Endodermal cell (in vitro differentiated cells): ENCODE measurements at regions not wholly inside any gene's neighbourhood (a gene's known extent, or its start where the extent isn't known, plus 50 kb on each side); places are given as distances from the start of the nearest gene placed in this dataset.

Source experiments
- DNase-seq: peaks from one replicate; pipeline ENCODE4 v3.0.0-alpha.2; 2017
- H3K27ac ChIP-seq: 2 replicates; pipeline ENCODE4 v1.5.1; 2013; ENCODE audit warnings: mild to moderate bottlenecking, low read depth, low read length, moderate library complexity
- H3K27me3 ChIP-seq: 2 replicates; pipeline ENCODE4 v1.6.1; 2013; ENCODE audit warnings: mild to moderate bottlenecking, low read length, moderate library complexity; ENCODE audit not compliant: insufficient read depth, control insufficient read depth, poor library complexity, severe bottlenecking
- H3K36me3 ChIP-seq: 2 replicates; pipeline ENCODE4 v1.7.0; 2013; ENCODE audit warnings: mild to moderate bottlenecking, low read length, moderate library complexity; ENCODE audit not compliant: control insufficient read depth, insufficient read depth
- H3K4me1 ChIP-seq: one replicate; pipeline ENCODE4 v1.7.0; 2013; ENCODE audit warnings: low read length; ENCODE audit not compliant: control insufficient read depth, insufficient read depth
- H3K4me3 ChIP-seq: 2 replicates; pipeline ENCODE4 v1.5.1; 2013; ENCODE audit warnings: mild to moderate bottlenecking, low read length, moderate library complexity
- H3K9ac ChIP-seq: 2 replicates; pipeline ENCODE4 v1.6.1; 2013; ENCODE audit warnings: mild to moderate bottlenecking, low read length, moderate library complexity; ENCODE audit not compliant: poor library complexity, severe bottlenecking; ENCODE audit errors: extremely low read depth
- H3K9me3 ChIP-seq: 2 replicates; pipeline ENCODE4 v1.6.1; 2013; ENCODE audit warnings: mild to moderate bottlenecking, low read length, moderate library complexity; ENCODE audit not compliant: control insufficient read depth
- H3K27ac Mint-ChIP-seq: 2 replicates; pipeline ENCODE4 v1.8.0; 2020; ENCODE audit warnings: mixed read lengths
- H3K27me3 Mint-ChIP-seq: 2 replicates; pipeline ENCODE4 v1.8.0; 2021; ENCODE audit warnings: mild to moderate bottlenecking, mixed read lengths; ENCODE audit not compliant: insufficient read depth
- H3K36me3 Mint-ChIP-seq: 2 replicates; pipeline ENCODE4 v1.8.0; 2020; ENCODE audit warnings: low read depth, mixed read lengths
- H3K4me1 Mint-ChIP-seq: 2 replicates; pipeline ENCODE4 v1.8.0; 2020; ENCODE audit warnings: mixed read lengths
- H3K4me3 Mint-ChIP-seq: 2 replicates; pipeline ENCODE4 v1.8.0; 2020; ENCODE audit warnings: mild to moderate bottlenecking, moderate library complexity, mixed read lengths
- H3K9me3 Mint-ChIP-seq: 2 replicates; pipeline ENCODE4 v1.8.0; 2020; ENCODE audit warnings: mild to moderate bottlenecking, mixed read lengths
- WGBS, 2 experiments: methylation state at CpG; one replicate each; pipeline versions ENCODE4 v1.1.5 to v1.1.7; 2013; ENCODE audit warnings: missing lambda C conversion rate in 2 of 2, mixed read lengths in 1 of 2; ENCODE audit not compliant: insufficient coverage in 1 of 2, insufficient read length in 1 of 2; 5-methylcytosine and 5-hydroxymethylcytosine counted together
- TF ChIP-seq, protein P1 (sequence below): fragments of 200-600 bp; sonication (generic); conservative IDR thresholded peaks from 2 replicates; pipeline ENCODE4 v1.5.0; 2021; ENCODE audit warnings: antibody characterized with exemption, mild to moderate bottlenecking

GRCh38 chr3:21839176-21839575, 88.2 kb upstream of the ZNF385D start:
- WGBS, 2 experiments: 92 to 100% methylated on average over 1 of the region's 1 CpG
- no peaks in the 10 kb centered on the region for H3K36me3 Mint-ChIP-seq
- peaks cover 5% of the 10 kb centered on the region for H3K4me1 ChIP-seq
- no peaks in the 10 kb centered on the region for H3K9me3 ChIP-seq
- H3K4me1 Mint-ChIP-seq: peaks cover 5% of the 10 kb centered on the region
- no peak overlapping the region for H3K9ac ChIP-seq
- H3K36me3 ChIP-seq: no peaks in the 10 kb centered on the region
- TF ChIP-seq, protein P1, sequence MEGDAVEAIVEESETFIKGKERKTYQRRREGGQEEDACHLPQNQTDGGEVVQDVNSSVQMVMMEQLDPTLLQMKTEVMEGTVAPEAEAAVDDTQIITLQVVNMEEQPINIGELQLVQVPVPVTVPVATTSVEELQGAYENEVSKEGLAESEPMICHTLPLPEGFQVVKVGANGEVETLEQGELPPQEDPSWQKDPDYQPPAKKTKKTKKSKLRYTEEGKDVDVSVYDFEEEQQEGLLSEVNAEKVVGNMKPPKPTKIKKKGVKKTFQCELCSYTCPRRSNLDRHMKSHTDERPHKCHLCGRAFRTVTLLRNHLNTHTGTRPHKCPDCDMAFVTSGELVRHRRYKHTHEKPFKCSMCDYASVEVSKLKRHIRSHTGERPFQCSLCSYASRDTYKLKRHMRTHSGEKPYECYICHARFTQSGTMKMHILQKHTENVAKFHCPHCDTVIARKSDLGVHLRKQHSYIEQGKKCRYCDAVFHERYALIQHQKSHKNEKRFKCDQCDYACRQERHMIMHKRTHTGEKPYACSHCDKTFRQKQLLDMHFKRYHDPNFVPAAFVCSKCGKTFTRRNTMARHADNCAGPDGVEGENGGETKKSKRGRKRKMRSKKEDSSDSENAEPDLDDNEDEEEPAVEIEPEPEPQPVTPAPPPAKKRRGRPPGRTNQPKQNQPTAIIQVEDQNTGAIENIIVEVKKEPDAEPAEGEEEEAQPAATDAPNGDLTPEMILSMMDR: no peak
- no peak overlapping the region for H3K4me3 Mint-ChIP-seq
- no peak overlapping the region for H3K27ac ChIP-seq
- no peaks in the 10 kb centered on the region for H3K9me3 Mint-ChIP-seq
- H3K27me3 ChIP-seq: no peaks in the 10 kb centered on the region
- H3K4me3 ChIP-seq: no peak overlapping the region
- no peak overlapping the region for H3K27ac Mint-ChIP-seq
- peaks cover 2% of the 10 kb centered on the region for H3K27me3 Mint-ChIP-seq
- no peak for DNase-seq

DNA sequence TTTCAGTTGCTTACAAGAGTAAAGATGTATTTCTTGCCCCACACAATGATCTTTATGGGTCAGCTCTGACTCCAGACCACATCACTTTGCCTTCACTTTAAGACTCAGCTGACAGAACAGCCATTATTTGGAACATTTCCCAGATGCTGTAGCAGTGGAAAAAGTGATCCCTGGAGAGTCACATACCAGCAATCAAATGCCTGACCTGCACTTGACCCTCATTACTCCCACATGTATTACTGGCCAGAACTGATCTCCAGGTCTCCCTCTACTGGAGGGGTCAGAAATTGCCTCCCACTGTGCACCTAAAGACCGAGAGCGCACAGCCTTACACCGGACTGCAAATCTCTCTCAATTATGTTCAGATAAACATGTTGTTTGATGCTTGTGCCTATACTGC, 88.6 kb upstream of the ZNF385D start:
- Mint-ChIP-seq H3K4me3 (no peak overlapping the region), H3K9me3 (no peaks in the 10 kb centered on the region), H3K36me3 (no peaks in the 10 kb centered on the region), H3K27me3 (peaks cover under 1% of the 10 kb centered on the region), H3K27ac (no peak overlapping the region), H3K4me1 (peaks cover 5% of the 10 kb centered on the region)
- H3K4me1 ChIP-seq: peaks cover 5% of the 10 kb centered on the region
- TF ChIP-seq, protein P1: peak; percentile 60
- H3K27me3 ChIP-seq: no peaks in the 10 kb centered on the region
- H3K9me3 ChIP-seq: no peaks in the 10 kb centered on the region
- H3K9ac ChIP-seq: no peak overlapping the region
- no peaks in the 10 kb centered on the region for H3K36me3 ChIP-seq
- no peak overlapping the region for H3K4me3 ChIP-seq
- WGBS, 2 experiments: 98% methylated on average over 3 of the region's 3 CpGs; no CpG with 5 or more reads in 1 of the 2 experiments
- no peak for DNase-seq
- no peak overlapping the region for H3K27ac ChIP-seq

DNA sequence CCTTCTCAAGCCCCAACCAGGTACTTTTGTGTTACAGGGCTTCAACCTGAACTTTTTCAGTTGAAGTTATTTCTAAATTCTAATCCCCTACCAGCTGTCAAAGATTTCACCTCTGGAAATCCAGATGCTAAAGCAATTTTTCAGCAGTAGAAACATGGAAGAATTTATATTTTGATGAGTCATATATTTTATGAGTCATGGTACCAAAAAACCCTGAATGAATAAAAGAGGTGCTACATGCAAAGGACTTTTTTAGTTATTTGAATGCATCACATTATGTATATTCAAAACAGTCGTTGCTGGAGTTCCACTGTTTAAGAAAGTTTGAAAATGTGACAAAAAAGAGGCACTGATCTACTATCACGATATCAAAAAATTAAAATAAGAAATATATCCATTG, 96.0 kb upstream of the ZNF385D start:
- Histone ChIP-seq H3K9ac (no peak overlapping the region), H3K4me3 (no peak overlapping the region)

More for the DNA sequence above, 96.0 kb upstream of the ZNF385D start:
- Mint-ChIP-seq H3K27me3 (no peaks in the 10 kb centered on the region), H3K4me1 (peaks cover 7% of the 10 kb centered on the region), H3K27ac (no peak overlapping the region), H3K36me3 (no peaks in the 10 kb centered on the region), H3K4me3 (no peak overlapping the region), H3K9me3 (no peaks in the 10 kb centered on the region)
- H3K36me3 ChIP-seq: no peaks in the 10 kb centered on the region
- TF ChIP-seq, protein P1: no peak
- DNase-seq: no peak
- WGBS, 2 experiments: 88% methylated on average over 1 of the region's 2 CpGs; no CpG with 5 or more reads in 1 of the 2 experiments
- H3K27ac ChIP-seq: no peak overlapping the region
- H3K9me3 ChIP-seq: no peaks in the 10 kb centered on the region
- H3K4me1 ChIP-seq: peaks cover 5% of the 10 kb centered on the region
- H3K27me3 ChIP-seq: no peaks in the 10 kb centered on the region
